H1 (cell line): ENCODE measurements at regions not wholly inside any gene's neighbourhood (a gene's known extent, or its start where the extent isn't known, plus 50 kb on each side); places are given as distances from the start of the nearest gene placed in this dataset.

ENCODE experiments used
- CTCF ChIA-PET: fragments of 300-600 bp; sonication (Branson Sonifier 250); formaldehyde crosslinking; loops from one replicate; lab custom pipeline; 2021; ENCODE audit not compliant: partially characterized antibody; lab: Charles Lee
- POLR2A ChIA-PET: fragments of 300-600 bp; sonication (Branson Sonifier 250); formaldehyde crosslinking; loops from one replicate; lab custom pipeline; 2021; ENCODE audit warnings: inconsistent platforms; ENCODE audit not compliant: partially characterized antibody; lab: Charles Lee
- DNase-seq, 2 experiments: peaks; one replicate each; pipeline versions ENCODE4 v3.0.0 to v3.0.0-alpha.2; 2010 to 2022; ENCODE audit warnings: low spot score in 2 of 2, low read depth in 1 of 2, mixed read lengths in 1 of 2
- FAIRE-seq: peaks from 2 replicates; lab custom pipeline; 2011; peaks lifted over from hg19 to GRCh38; lab: Jason Lieb, UNC
- H2AFZ ChIP-seq: 2 replicates; pipeline ENCODE4 v1.8.1; 2012; ENCODE audit warnings: low read length, inconsistent platforms
- H2AK5ac ChIP-seq: 2 replicates; pipeline ENCODE4 v1.6.1; 2013; ENCODE audit warnings: low read depth, low read length
- H2BK120ac ChIP-seq: replicated peaks from 2 replicates; pipeline ENCODE3; 2013; ENCODE audit warnings: low read depth, low read length, inconsistent platforms
- H2BK12ac ChIP-seq: 2 replicates; pipeline ENCODE4 v1.6.1; 2013; ENCODE audit warnings: low read depth, low read length
- H2BK15ac ChIP-seq: 2 replicates; pipeline ENCODE4 v1.6.1; 2013; ENCODE audit warnings: low read length
- H2BK20ac ChIP-seq: 2 replicates; pipeline ENCODE4 v1.6.1; 2013; ENCODE audit warnings: low read length
- H2BK5ac ChIP-seq: 2 replicates; pipeline ENCODE4 v1.6.1; 2013; ENCODE audit warnings: low read depth, low read length
- H3K14ac ChIP-seq: 2 replicates; pipeline ENCODE4 v1.6.1; 2013; ENCODE audit warnings: inconsistent platforms; ENCODE audit not compliant: insufficient read length
- H3K18ac ChIP-seq: 2 replicates; pipeline ENCODE4 v1.6.1; 2013; ENCODE audit warnings: low read length; ENCODE audit errors: extremely low read depth
- H3K23ac ChIP-seq: 2 replicates; pipeline ENCODE4 v1.6.1; 2013; ENCODE audit warnings: inconsistent platforms; ENCODE audit not compliant: insufficient read length
- H3K23me2 ChIP-seq: 2 replicates; pipeline ENCODE4 v1.6.1; 2013; ENCODE audit warnings: low read depth, low read length
- H3K27ac ChIP-seq: 2 replicates; pipeline ENCODE4 v1.6.1; 2011; ENCODE audit warnings: low read depth, low read length, inconsistent platforms
- H3K27me3 ChIP-seq, 4 experiments: replicated peaks in 1 of 4; 1 replicate in 1 of 4; 2 replicates in 3 of 4; pipeline versions ENCODE4 v1.6.1 to v1.8.1; 2011 to 2013; ENCODE audit warnings: low read length in 3 of 4, mild to moderate bottlenecking in 3 of 4, inconsistent platforms in 2 of 4, mixed read lengths in 2 of 4, moderate library complexity in 1 of 4; ENCODE audit not compliant: control insufficient read depth in 3 of 4, insufficient read depth in 3 of 4; ENCODE audit errors: extremely low read depth in 1 of 4
- H3K36me3 ChIP-seq, 4 experiments: 2 replicates each; pipeline versions ENCODE4 v1.6.1 to v1.8.1; 2011 to 2013; ENCODE audit warnings: mild to moderate bottlenecking in 4 of 4, low read length in 3 of 4, moderate library complexity in 2 of 4, control low read depth in 1 of 4, inconsistent platforms in 1 of 4; ENCODE audit not compliant: insufficient read depth in 4 of 4, control insufficient read depth in 2 of 4
- H3K4ac ChIP-seq: replicated peaks from 2 replicates; pipeline ENCODE3; 2013; ENCODE audit warnings: low read length, low read depth, mixed read lengths, inconsistent platforms; ENCODE audit not compliant: insufficient read length
- H3K4me1 ChIP-seq, 4 experiments: replicated peaks in 1 of 4; 1 replicate in 1 of 4; 2 replicates in 3 of 4; pipeline versions ENCODE4 v1.6.1 to v1.8.1; 2011 to 2013; ENCODE audit warnings: low read length in 3 of 4, inconsistent platforms in 2 of 4, mixed read lengths in 1 of 4; ENCODE audit not compliant: insufficient read depth in 4 of 4, control insufficient read depth in 3 of 4
- H3K4me2 ChIP-seq, 2 experiments: 2 replicates each; pipeline versions ENCODE4 v1.6.1 to v1.8.1; 2011 to 2013; ENCODE audit warnings: low read depth in 2 of 2, low read length in 2 of 2, control low read depth in 1 of 2, inconsistent platforms in 1 of 2, mild to moderate bottlenecking in 1 of 2; ENCODE audit not compliant: insufficient read depth in 1 of 2
- H3K4me3 ChIP-seq, 4 experiments: fragments of 200-600, 300-600 bp in 1 of 4; sonication (generic), shearing (Covaris generic), sonication (Bioruptor Twin) in 1 of 4; 2 replicates each; pipeline versions ENCODE4 v1.5.1 to v1.8.1; 2011 to 2016; ENCODE audit warnings: low read length in 4 of 4, low read depth in 3 of 4, control low read depth in 2 of 4, inconsistent platforms in 2 of 4, mild to moderate bottlenecking in 2 of 4, mixed read lengths in 1 of 4, moderate library complexity in 1 of 4; ENCODE audit not compliant: insufficient read depth in 2 of 4; ENCODE audit errors: extremely low read depth in 1 of 4
- H3K56ac ChIP-seq: replicated peaks from 2 replicates; pipeline ENCODE3; 2013; ENCODE audit warnings: low read depth, mild to moderate bottlenecking, mixed read lengths, low read length, inconsistent platforms; ENCODE audit not compliant: insufficient read length
- H3K79me1 ChIP-seq: 2 replicates; pipeline ENCODE4 v1.6.1; 2013; ENCODE audit warnings: low read depth, low read length, control low read depth
- H3K79me2 ChIP-seq, 2 experiments: 2 replicates each; pipeline versions ENCODE4 v1.6.1 to v1.8.1; 2012 to 2013; ENCODE audit warnings: low read length in 2 of 2, mild to moderate bottlenecking in 2 of 2, inconsistent platforms in 1 of 2; ENCODE audit not compliant: insufficient read depth in 2 of 2, control insufficient read depth in 1 of 2
- H3K9ac ChIP-seq, 4 experiments: replicated peaks in 1 of 4; 1 replicate in 1 of 4; 2 replicates in 3 of 4; pipeline versions ENCODE4 v1.6.1 to v1.8.1; 2011 to 2013; ENCODE audit warnings: low read depth in 3 of 4, low read length in 3 of 4, control low read depth in 2 of 4, mild to moderate bottlenecking in 2 of 4, moderate library complexity in 2 of 4, inconsistent platforms in 1 of 4; ENCODE audit errors: extremely low read depth in 1 of 4
- H3K9me3 ChIP-seq, 2 experiments: 2 replicates each; pipeline versions ENCODE4 v1.6.1 to v1.8.1; 2012 to 2013; ENCODE audit warnings: mild to moderate bottlenecking in 2 of 2, moderate library complexity in 2 of 2, control low read depth in 1 of 2, inconsistent platforms in 1 of 2, low read depth in 1 of 2, low read length in 1 of 2, mixed read lengths in 1 of 2; ENCODE audit not compliant: insufficient read depth in 2 of 2
- H4K20me1 ChIP-seq, 2 experiments: replicated peaks in 1 of 2; 2 replicates each; pipeline versions ENCODE3 to v1.8.1; 2011 to 2013; ENCODE audit warnings: inconsistent platforms in 2 of 2, low read length in 2 of 2, mild to moderate bottlenecking in 1 of 2; ENCODE audit not compliant: insufficient read depth in 2 of 2, control insufficient read depth in 1 of 2
- H4K5ac ChIP-seq: 2 replicates; pipeline ENCODE4 v1.6.1; 2013; ENCODE audit warnings: low read length, low read depth, mixed read lengths, inconsistent platforms; ENCODE audit not compliant: insufficient read length
- H4K8ac ChIP-seq: 2 replicates; pipeline ENCODE4 v1.8.0; 2013; ENCODE audit warnings: mild to moderate bottlenecking, moderate library complexity, low read length, inconsistent platforms; ENCODE audit not compliant: insufficient read depth; ENCODE audit errors: extremely low read depth
- H4K91ac ChIP-seq: replicated peaks from 2 replicates; pipeline ENCODE3; 2013; ENCODE audit warnings: low read length, mixed read lengths, inconsistent platforms; ENCODE audit not compliant: insufficient read length
- BRCA1 ChIP-seq: IDR thresholded peaks from 2 replicates; pipeline ENCODE4 v1.6.1; 2012; ENCODE audit warnings: low read depth, low read length, improper control_type of control experiment
- CBX5 ChIP-seq: fragments of 300-800, 300-1000 bp; sonication (generic); IDR thresholded peaks from 2 replicates; pipeline ENCODE4 v1.7.1; 2016; ENCODE audit warnings: antibody characterized with exemption, low read length, low read depth
- CBX8 ChIP-seq: fragments of 300-800, 300-1000 bp; sonication (generic); IDR thresholded peaks from 2 replicates; pipeline ENCODE4 v1.7.1; 2016; ENCODE audit warnings: low read depth, low read length, borderline replicate concordance
- CEBPB ChIP-seq: IDR thresholded peaks from 2 replicates; pipeline ENCODE4 v1.6.1; 2012; ENCODE audit warnings: low read depth, low read length
- CHD1 ChIP-seq: IDR thresholded peaks from 2 replicates; pipeline ENCODE4 v1.6.1; 2012; ENCODE audit warnings: low read depth, low read length, improper control_type of control experiment
- CTBP2 ChIP-seq: IDR thresholded peaks from 2 replicates; pipeline ENCODE4 v1.7.0; 2011; ENCODE audit warnings: borderline replicate concordance, mild to moderate bottlenecking, moderate library complexity, mixed read lengths, low read length; ENCODE audit not compliant: insufficient read depth, insufficient read length
- EZH2 ChIP-seq: fragments of 200-600 bp; sonication (generic); IDR thresholded peaks from 2 replicates; pipeline ENCODE4 v1.7.1; 2012; ENCODE audit warnings: low read depth, mild to moderate bottlenecking, moderate library complexity, low read length, inconsistent platforms; ENCODE audit not compliant: severe bottlenecking
- GTF2F1 ChIP-seq: IDR thresholded peaks from 2 replicates; pipeline ENCODE4 v1.6.1; 2012; ENCODE audit warnings: low read depth, low read length, improper control_type of control experiment, borderline replicate concordance
- RFX5 ChIP-seq: IDR thresholded peaks from 2 replicates; pipeline ENCODE4 v1.6.1; 2011; ENCODE audit warnings: low read depth, low read length, improper control_type of control experiment, borderline replicate concordance
- SIN3A ChIP-seq, 2 experiments: IDR thresholded peaks in 1 of 2; conservative IDR thresholded peaks in 1 of 2; 2 replicates each; pipeline ENCODE4 v1.6.1; 2011 to 2012; ENCODE audit warnings: low read length in 2 of 2, improper control_type of control experiment in 1 of 2, low read depth in 1 of 2, mild to moderate bottlenecking in 1 of 2
- TAF1 ChIP-seq: IDR thresholded peaks from 2 replicates; pipeline ENCODE4 v1.6.1; 2011; ENCODE audit warnings: mild to moderate bottlenecking, low read depth, low read length
- TAF7 ChIP-seq: optimal IDR thresholded peaks from 2 replicates; pipeline ENCODE3; 2011; ENCODE audit warnings: low read depth, mild to moderate bottlenecking, inconsistent platforms, low read length, moderate library complexity, borderline replicate concordance
- WGBS, 2 experiments: shearing (Covaris generic) in 1 of 2; methylation state at CpG; one replicate each; pipeline versions ENCODE4 v1.1.6 to v1.1.7; 2013 to 2015; ENCODE audit warnings: low lambda C conversion rate in 2 of 2, mixed read lengths in 2 of 2, inconsistent platforms in 1 of 2, low coverage in 1 of 2, missing lambda C conversion rate in 1 of 2; ENCODE audit not compliant: insufficient replicate concordance in 2 of 2, insufficient coverage in 1 of 2, insufficient read length in 1 of 2; ENCODE audit errors: extremely low coverage in 1 of 2, missing lambda C conversion rate in 1 of 2; 5-methylcytosine and 5-hydroxymethylcytosine counted together

DNA sequence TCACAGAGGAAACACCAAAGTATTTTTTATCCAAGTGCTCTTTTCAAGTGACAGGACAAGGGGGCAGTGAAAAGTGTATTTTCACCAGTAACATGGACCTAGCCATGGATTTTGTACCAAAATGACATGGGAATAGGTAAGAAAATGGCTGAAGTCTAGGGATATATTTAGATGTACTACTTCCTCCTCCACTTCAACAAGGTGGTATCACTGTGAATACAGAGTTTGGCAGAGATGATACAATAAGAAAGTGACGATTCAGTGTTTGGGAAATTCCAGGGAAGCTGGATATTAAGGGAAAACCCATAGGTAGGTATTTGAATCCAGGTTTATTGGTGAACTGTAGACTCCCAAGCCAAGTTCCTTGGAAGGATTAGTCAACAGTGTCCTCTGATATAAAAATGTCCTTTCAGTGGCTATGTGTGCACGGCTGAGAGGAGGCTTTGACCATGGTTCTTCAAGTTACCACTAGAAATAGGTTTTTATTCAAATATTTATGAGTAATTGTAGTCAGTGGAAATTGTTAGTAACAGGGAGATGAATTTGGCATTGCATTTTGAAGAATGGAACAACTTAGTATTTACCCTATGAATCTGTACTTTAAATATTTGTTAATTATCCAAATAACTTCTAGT lies 356.0 kb upstream of the CITED2 start:
- Histone ChIP-seq H2BK15ac (no peak overlapping the region), H3K4ac (no peak overlapping the region), H3K27ac (no peak overlapping the region), H3K18ac (no peak overlapping the region), H2AFZ (0 out of 2 replicates have a peak overlapping the region, but pooled peaks have one; percentile 51), H4K8ac (no peak overlapping the region), H3K79me2 (no peaks in the 10 kb centered on the region), H3K4me1 (no peaks in the 10 kb centered on the region), H3K79me1 (no peaks in the 10 kb centered on the region), H3K23me2 (no peaks in the 10 kb centered on the region), H2AK5ac (no peak overlapping the region), H4K91ac (no peak overlapping the region), H3K27me3 (no peaks in the 10 kb centered on the region), H2BK120ac (no peak overlapping the region), H3K4me2 (no peak overlapping the region), H4K20me1 (no peaks in the 10 kb centered on the region), H3K36me3 (no peaks in the 10 kb centered on the region), H4K5ac (no peak overlapping the region), H2BK5ac (no peak overlapping the region), H2BK12ac (no peak overlapping the region), H3K9ac (no peak overlapping the region), H3K14ac (no peak overlapping the region), H3K56ac (no peak overlapping the region), H3K4me3 (no peak overlapping the region), H3K23ac (no peak overlapping the region), H3K9me3 (peaks cover 0 to 4% of the 10 kb centered on the region in 2 experiments; a peak in 1 of 4 replicates), H2BK20ac (no peak overlapping the region)
- CTCF ChIA-PET: no interaction called here
- POLR2A ChIA-PET: no interaction called here
- DNase-seq (no peak), FAIRE-seq (no peak)
- 87% methylated on average over 2 of the region's 2 CpGs; no CpG with 5 or more reads in 1 of the 2 experiments for WGBS, 2 experiments
- TF ChIP-seq TAF7: no peak
- TF ChIP-seq CBX8: no peak
- no peak for TF ChIP-seq CHD1
- no peak for TF ChIP-seq CTBP2
- TF ChIP-seq SIN3A (conservative IDR thresholded peaks at IDR 0.05 in 1 of 2, IDR thresholded peaks at IDR 0.05 in 1 of 2; ENCODE audit: low read depth in 1 of 2, low read length in 2 of 2): no peak
- no peak for TF ChIP-seq RFX5
- TF ChIP-seq CBX5: no peak
- no peak for TF ChIP-seq GTF2F1
- TF ChIP-seq TAF1: no peak
- TF ChIP-seq BRCA1: no peak
- no peak for TF ChIP-seq CEBPB
- TF ChIP-seq EZH2: no peak
